WTC11 (cell line): ENCODE measurements at regions not wholly inside any gene's neighbourhood (a gene's known extent, or its start where the extent isn't known, plus 50 kb on each side); places are given as distances from the start of the nearest gene placed in this dataset.

Experiments used
- PRRX2 ChIP-seq: fragments of 250-450 bp; sonication (Bioruptor Pico); IDR thresholded peaks from 2 replicates; pipeline ENCODE4 v1.8.0; 2021; ENCODE audit warnings: mild to moderate bottlenecking
- TF ChIP-seq, protein P1 (sequence below): fragments of 200-600 bp; IDR thresholded peaks from 2 replicates; pipeline ENCODE4 v1.8.0; 2022; ENCODE audit warnings: antibody characterized with exemption
- TF ChIP-seq, protein P2 (sequence below): fragments of 250-450 bp; sonication (Bioruptor Pico); IDR thresholded peaks from 2 replicates; pipeline ENCODE4 v1.9.0; 2021; ENCODE audit warnings: mild to moderate bottlenecking

DNA sequence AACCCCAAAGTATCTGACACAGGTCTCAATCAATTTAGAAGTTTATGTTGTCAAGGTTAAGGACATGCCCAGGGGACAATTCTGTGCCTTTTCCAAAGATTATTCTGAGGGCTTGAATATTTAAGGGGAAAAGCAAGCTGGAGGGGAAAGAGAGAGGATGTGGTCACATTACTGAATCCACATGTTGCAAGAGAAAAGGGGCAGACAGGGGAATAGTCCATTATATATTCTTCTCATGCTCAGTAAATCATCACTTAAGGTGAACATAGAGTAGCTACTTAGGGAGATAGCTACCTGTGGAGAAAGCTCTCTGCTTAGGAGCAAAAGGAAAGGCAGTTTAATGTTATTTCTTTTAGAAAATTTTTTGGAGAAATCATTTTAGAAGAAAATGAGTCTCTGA, 751.6 kb downstream of the SI start:
- no peak for TF ChIP-seq PRRX2
- TF ChIP-seq, protein P1, sequence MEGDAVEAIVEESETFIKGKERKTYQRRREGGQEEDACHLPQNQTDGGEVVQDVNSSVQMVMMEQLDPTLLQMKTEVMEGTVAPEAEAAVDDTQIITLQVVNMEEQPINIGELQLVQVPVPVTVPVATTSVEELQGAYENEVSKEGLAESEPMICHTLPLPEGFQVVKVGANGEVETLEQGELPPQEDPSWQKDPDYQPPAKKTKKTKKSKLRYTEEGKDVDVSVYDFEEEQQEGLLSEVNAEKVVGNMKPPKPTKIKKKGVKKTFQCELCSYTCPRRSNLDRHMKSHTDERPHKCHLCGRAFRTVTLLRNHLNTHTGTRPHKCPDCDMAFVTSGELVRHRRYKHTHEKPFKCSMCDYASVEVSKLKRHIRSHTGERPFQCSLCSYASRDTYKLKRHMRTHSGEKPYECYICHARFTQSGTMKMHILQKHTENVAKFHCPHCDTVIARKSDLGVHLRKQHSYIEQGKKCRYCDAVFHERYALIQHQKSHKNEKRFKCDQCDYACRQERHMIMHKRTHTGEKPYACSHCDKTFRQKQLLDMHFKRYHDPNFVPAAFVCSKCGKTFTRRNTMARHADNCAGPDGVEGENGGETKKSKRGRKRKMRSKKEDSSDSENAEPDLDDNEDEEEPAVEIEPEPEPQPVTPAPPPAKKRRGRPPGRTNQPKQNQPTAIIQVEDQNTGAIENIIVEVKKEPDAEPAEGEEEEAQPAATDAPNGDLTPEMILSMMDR = no peak
- TF ChIP-seq, protein P2, sequence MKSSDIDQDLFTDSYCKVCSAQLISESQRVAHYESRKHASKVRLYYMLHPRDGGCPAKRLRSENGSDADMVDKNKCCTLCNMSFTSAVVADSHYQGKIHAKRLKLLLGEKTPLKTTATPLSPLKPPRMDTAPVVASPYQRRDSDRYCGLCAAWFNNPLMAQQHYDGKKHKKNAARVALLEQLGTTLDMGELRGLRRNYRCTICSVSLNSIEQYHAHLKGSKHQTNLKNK (CRISPR knock-in tag) = no peak
